Muscle of leg (tissue), 3 donors: ENCODE measurements at regions not wholly inside any gene's neighbourhood (a gene's known extent, or its start where the extent isn't known, plus 50 kb on each side); places are given as distances from the start of the nearest gene placed in this dataset.
"Not testable (repeated sequence)": the region's sequence is repeated elsewhere in the genome, so short reads cannot be mapped to it uniquely, and the experiment has no call there.

Experiments used
- DNase-seq: peaks from one replicate; pipeline ENCODE4 v3.0.0; 2013
- H3K27ac ChIP-seq: one replicate; pipeline ENCODE4 v1.5.1; 2013; ENCODE audit warnings: mild to moderate bottlenecking, low read length, control low read depth
- H3K27me3 ChIP-seq: one replicate; pipeline ENCODE4 v1.6.1; 2013; ENCODE audit warnings: low read length; ENCODE audit not compliant: control insufficient read depth, insufficient read depth
- H3K36me3 ChIP-seq: one replicate; pipeline ENCODE4 v1.6.1; 2013; ENCODE audit warnings: low read length; ENCODE audit not compliant: control insufficient read depth, insufficient read depth
- H3K4me1 ChIP-seq: one replicate; pipeline ENCODE4 v1.6.1; 2013; ENCODE audit warnings: low read length; ENCODE audit not compliant: control insufficient read depth, insufficient read depth
- H3K4me3 ChIP-seq: one replicate; pipeline ENCODE4 v1.5.1; 2013; ENCODE audit warnings: low read length, control low read depth
- H3K9me3 ChIP-seq: replicated peaks from 2 replicates; pipeline ENCODE4 v1.6.1; 2013; ENCODE audit warnings: low read depth, low read length; ENCODE audit not compliant: control insufficient read depth
- WGBS: methylation state at CpG from one replicate; pipeline ENCODE4 v1.1.5; 2013; ENCODE audit warnings: missing lambda C conversion rate; ENCODE audit not compliant: insufficient coverage; 5-methylcytosine and 5-hydroxymethylcytosine counted together

GRCh38 chr3:36656873-36657272 lies 107.5 kb downstream of the DCLK3 start:
- H3K27me3 ChIP-seq: no peaks in the 10 kb centered on the region
- no peaks in the 10 kb centered on the region for H3K9me3 ChIP-seq
- no peaks in the 10 kb centered on the region for H3K36me3 ChIP-seq
- H3K4me3 ChIP-seq: no peak overlapping the region
- no peak overlapping the region for H3K27ac ChIP-seq
- WGBS: no CpG with 5 or more reads among the region's 2 CpGs
- no peak for DNase-seq
- H3K4me1 ChIP-seq: no peaks in the 10 kb centered on the region

GRCh38 chr3:36653095-36653494 lies 111.3 kb downstream of the DCLK3 start:
- Histone ChIP-seq H3K27ac (no peak overlapping the region), H3K4me1 (no peaks in the 10 kb centered on the region), H3K36me3 (no peaks in the 10 kb centered on the region), H3K9me3 (no peaks in the 10 kb centered on the region), H3K4me3 (no peak overlapping the region), H3K27me3 (no peaks in the 10 kb centered on the region)
- no peak for DNase-seq

GRCh38 chr3:36652104-36652503 lies 112.2 kb downstream of the DCLK3 start:
- Histone ChIP-seq H3K4me1 (no peaks in the 10 kb centered on the region), H3K27ac (no peak overlapping the region), H3K27me3 (no peaks in the 10 kb centered on the region), H3K4me3 (no peak overlapping the region), H3K9me3 (no peaks in the 10 kb centered on the region), H3K36me3 (no peaks in the 10 kb centered on the region)
- WGBS: no CpG with 5 or more reads among the region's 1 CpG
- no peak for DNase-seq

GRCh38 chr3:36650271-36650671 lies 114.1 kb downstream of the DCLK3 start:
- H3K4me1 ChIP-seq: no peaks in the 10 kb centered on the region
- H3K36me3 ChIP-seq: no peaks in the 10 kb centered on the region
- no peak overlapping the region for H3K4me3 ChIP-seq
- no peaks in the 10 kb centered on the region for H3K27me3 ChIP-seq
- no peak overlapping the region for H3K27ac ChIP-seq
- no peak for DNase-seq
- H3K9me3 ChIP-seq: no peaks in the 10 kb centered on the region

GRCh38 chr3:36649125-36649524 lies 115.2 kb downstream of the DCLK3 start:
- no peaks in the 10 kb centered on the region for H3K36me3 ChIP-seq
- H3K4me3 ChIP-seq: no peak overlapping the region
- H3K4me1 ChIP-seq: no peaks in the 10 kb centered on the region
- no peak for DNase-seq
- 80% methylated on average over 1 of the region's 1 CpG for WGBS
- H3K9me3 ChIP-seq: no peaks in the 10 kb centered on the region
- H3K27me3 ChIP-seq: no peaks in the 10 kb centered on the region
- H3K27ac ChIP-seq: no peak overlapping the region

- H3K4me3 ChIP-seq: no peak overlapping the region
- H3K27ac ChIP-seq: no peak overlapping the region
- WGBS: no CpG with 5 or more reads among the region's 5 CpGs
- no peaks in the 10 kb centered on the region for H3K9me3 ChIP-seq
- no peaks in the 10 kb centered on the region for H3K4me1 ChIP-seq
- no peaks in the 10 kb centered on the region for H3K36me3 ChIP-seq
- H3K27me3 ChIP-seq: no peaks in the 10 kb centered on the region
- DNase-seq: peak; percentile 11
Measured at GRCh38 chr3:36648241-36649034, 115.9 kb downstream of the DCLK3 start.

- no peak for DNase-seq
- no peaks in the 10 kb centered on the region for H3K36me3 ChIP-seq
- no peak overlapping the region for H3K27ac ChIP-seq
- no peaks in the 10 kb centered on the region for H3K9me3 ChIP-seq
- H3K4me3 ChIP-seq: no peak overlapping the region
- WGBS: 100% methylated on average over 1 of the region's 3 CpGs
- no peaks in the 10 kb centered on the region for H3K4me1 ChIP-seq
- no peaks in the 10 kb centered on the region for H3K27me3 ChIP-seq
Measured at GRCh38 chr3:36647423-36647853, 116.9 kb downstream of the DCLK3 start.

- Histone ChIP-seq H3K4me3 (no peak overlapping the region), H3K27ac (no peak overlapping the region), H3K36me3 (no peaks in the 10 kb centered on the region), H3K9me3 (no peaks in the 10 kb centered on the region), H3K4me1 (no peaks in the 10 kb centered on the region), H3K27me3 (no peaks in the 10 kb centered on the region)
- DNase-seq: no peak
- 84% methylated on average over 5 of the region's 8 CpGs for WGBS
Measured at GRCh38 chr3:36643192-36643591, 121.2 kb downstream of the DCLK3 start.

- Histone ChIP-seq H3K4me1 (no peaks in the 10 kb centered on the region), H3K27me3 (no peaks in the 10 kb centered on the region), H3K27ac (no peak overlapping the region), H3K4me3 (no peak overlapping the region), H3K36me3 (no peaks in the 10 kb centered on the region), H3K9me3 (no peaks in the 10 kb centered on the region)
- no CpG with 5 or more reads among the region's 1 CpG for WGBS
- no peak for DNase-seq
Measured at GRCh38 chr3:36635731-36636130, 128.6 kb downstream of the DCLK3 start.

- H3K27ac ChIP-seq, H3K4me3 ChIP-seq, H3K36me3 ChIP-seq, H3K4me1 ChIP-seq, H3K9me3 ChIP-seq, H3K27me3 ChIP-seq, DNase-seq: not testable (repeated sequence)
- 97% methylated on average over 39 of the region's 39 CpGs for WGBS
Measured at GRCh38 chr3:36633897-36634296, 130.5 kb downstream of the DCLK3 start.

- DNase-seq: no peak
- WGBS: 100% methylated on average over 1 of the region's 5 CpGs
- Histone ChIP-seq H3K4me3 (no peak overlapping the region), H3K36me3 (no peaks in the 10 kb centered on the region), H3K9me3 (no peaks in the 10 kb centered on the region), H3K4me1 (no peaks in the 10 kb centered on the region), H3K27me3 (no peaks in the 10 kb centered on the region), H3K27ac (no peak overlapping the region)
Measured at GRCh38 chr3:36633060-36633459, 131.3 kb downstream of the DCLK3 start.
